ENCODE measurements at regions not wholly inside any gene's neighbourhood (a gene's known extent, or its start where the extent isn't known, plus 50 kb on each side); places are given as distances from the start of the nearest gene placed in this dataset.

- no peak for DNase-seq (ENCODE audit: low read depth in 3 of 3, low spot score in 2 of 3)
Observed at GRCh38 chr11:116073854-116074837, 569.9 kb upstream of the CADM1 start.

DNA sequence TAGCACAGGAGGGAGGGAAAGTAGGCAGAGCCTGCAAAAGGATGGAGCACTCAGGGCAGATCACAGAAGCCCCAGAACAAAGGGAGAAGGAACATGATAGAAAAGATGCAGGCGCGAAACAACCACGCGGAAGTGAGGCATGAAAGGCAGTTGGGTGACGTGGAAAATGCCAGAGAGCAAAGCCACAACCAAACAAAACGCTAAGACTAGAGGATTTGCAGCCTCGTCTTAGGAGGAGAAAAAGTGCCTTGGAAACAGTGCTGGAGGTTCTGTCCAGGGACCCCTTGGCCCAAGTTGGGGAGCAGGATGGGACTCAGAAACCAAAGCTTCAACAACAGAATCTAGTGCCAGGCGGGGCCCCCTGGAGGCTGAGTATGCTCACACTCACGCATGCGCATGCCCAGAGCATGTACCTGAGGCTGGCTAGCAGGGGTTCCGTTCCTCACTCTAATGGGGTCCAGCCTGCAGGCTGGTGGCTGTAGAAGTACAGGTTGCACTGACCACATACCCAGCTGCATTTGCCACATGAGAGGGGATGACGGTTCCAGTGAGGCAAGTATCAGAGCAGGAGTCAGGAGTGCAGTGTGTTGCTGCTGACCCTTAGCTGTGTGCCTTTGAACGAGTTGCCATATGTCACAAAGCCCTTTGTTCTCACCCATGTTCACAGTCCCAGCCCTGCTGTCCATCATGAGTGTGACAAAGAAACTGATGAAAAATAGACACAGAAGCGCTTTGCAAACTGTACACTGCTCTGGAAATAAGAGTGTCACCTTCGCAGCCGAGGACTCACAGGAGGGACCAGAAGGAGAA lies 568.6 kb upstream of the CADM1 start:
- DNase-seq (ENCODE audit: low read depth in 3 of 3, low spot score in 2 of 3) = no peak

DNA sequence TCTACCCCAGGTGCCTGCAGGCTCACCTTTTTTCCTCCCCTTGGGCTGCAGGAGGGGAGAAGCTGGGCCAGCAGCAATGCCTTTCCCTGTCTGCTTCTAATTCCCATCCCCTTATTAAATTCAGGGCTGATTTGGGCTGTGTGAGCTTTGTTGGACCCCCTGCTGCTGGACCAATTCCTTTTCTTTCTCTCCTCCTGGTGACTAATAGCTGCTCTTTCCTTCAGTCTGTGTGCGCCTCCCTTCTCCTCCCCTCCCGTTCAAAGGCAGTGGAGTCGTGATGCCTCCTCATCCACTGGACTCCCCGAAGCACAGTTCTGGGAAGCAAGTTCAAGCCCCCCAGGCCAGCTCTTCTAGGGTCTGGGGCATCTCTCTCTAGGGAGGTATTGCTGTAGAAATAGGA lies 567.9 kb upstream of the CADM1 start:
- DNase-seq (ENCODE audit: low read depth in 3 of 3, low spot score in 2 of 3) = no peak

- no peak for DNase-seq (ENCODE audit: low read depth in 3 of 3, low spot score in 2 of 3)
Observed at GRCh38 chr11:116071241-116071640, 567.0 kb upstream of the CADM1 start.

DNA sequence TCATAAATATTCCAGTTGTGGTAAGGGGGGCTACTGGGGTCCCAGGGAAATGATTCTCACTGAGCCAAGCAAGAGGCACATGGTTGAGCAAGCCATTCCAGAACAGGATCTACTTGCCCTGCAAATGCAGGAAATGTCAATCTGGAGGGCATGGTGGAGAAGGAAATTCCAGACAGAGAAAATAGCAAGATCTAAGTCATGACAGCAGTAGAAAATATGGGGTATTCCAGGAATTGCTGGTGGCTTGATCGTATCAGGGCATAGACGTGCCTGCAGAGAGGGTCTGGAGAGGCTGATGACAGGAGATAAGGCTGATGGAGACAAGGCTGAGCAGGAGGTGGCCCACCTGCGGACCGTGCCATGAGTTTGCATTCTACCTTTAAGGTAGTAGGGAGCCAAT lies 566.3 kb upstream of the CADM1 start:
- DNase-seq (ENCODE audit: low read depth in 3 of 3, low spot score in 2 of 3) = no peak

DNA sequence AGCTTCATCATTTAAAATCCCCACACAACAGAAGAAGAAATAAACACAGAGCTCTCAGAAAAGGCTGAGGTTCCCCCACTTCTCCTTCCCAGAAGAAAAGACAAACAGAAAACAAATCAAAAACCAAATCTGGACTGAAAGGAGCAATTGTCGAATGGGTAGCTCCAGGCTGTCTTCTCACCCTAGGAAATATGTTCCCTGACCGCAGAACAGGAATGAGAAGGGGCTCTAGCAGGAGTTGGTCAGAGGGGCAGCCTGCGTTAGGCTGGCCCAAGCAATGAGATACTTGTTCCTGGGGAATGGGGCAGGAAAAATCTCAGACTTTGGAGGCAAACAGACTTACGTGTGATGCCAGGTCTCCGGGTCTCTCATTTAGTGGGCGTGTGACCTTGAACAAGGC lies 562.6 kb upstream of the CADM1 start:
- DNase-seq (ENCODE audit: low read depth in 3 of 3, low spot score in 2 of 3) = no peak

DNA sequence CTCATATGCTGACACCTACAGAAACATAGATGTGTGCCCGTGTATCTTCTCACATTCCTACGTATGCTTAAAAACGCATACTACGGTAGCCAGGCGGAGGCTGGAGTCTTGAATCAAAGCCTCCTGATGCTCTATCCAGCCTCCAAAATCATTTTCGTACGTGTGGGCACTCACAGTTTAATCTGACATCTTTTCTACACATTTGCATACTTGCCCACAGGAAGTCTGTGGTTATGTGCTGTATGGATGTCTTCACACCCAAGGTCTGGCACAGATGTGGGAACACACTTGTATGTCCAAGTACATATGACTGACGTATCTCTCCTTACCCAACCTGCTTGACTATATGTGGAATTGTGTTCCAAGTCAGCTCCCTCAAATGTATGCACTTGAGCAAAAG lies 561.8 kb upstream of the CADM1 start:
- DNase-seq (ENCODE audit: low read depth in 3 of 3, low spot score in 2 of 3) = no peak

DNA sequence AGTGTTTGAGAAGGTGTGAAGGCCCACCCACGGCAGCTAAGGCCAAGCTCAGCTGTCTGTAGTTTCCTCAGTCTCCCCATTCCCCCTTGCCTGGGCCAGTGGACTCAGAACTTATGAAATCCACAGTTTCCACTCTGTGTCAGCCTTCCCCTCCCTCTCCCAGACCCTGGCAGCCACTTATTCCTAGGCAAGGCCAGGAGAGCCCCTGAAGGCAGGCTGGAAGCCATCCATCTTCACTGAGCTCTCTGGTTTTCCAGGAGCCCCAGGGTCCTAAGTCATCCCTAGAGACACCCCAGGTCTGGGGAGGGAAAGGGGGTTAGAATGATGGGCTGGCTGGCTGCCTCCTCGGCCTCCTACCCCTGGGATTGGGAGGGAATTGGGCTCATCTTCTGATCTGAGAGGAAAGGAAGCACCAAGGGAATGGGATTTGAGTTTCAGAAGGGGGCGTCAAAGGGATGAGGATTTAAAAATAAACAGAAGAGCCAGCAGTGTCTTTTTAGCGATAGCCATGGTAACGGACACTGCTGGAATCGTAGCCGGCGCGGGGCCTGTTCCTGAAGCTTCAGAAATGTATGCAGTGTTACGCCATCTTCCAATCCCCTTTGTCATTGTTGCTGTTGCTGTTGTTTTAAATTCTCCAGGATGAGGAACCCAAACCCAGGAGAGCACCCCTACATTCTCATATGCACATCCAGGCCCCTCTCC lies 561.1 kb upstream of the CADM1 start:
- DNase-seq (ENCODE audit: low read depth in 3 of 3, low spot score in 2 of 3) = no peak

GRCh38 chr11:116062490-116063171 lies 558.4 kb upstream of the CADM1 start:
- DNase-seq (ENCODE audit: low read depth in 3 of 3, low spot score in 2 of 3) = no peak

DNA sequence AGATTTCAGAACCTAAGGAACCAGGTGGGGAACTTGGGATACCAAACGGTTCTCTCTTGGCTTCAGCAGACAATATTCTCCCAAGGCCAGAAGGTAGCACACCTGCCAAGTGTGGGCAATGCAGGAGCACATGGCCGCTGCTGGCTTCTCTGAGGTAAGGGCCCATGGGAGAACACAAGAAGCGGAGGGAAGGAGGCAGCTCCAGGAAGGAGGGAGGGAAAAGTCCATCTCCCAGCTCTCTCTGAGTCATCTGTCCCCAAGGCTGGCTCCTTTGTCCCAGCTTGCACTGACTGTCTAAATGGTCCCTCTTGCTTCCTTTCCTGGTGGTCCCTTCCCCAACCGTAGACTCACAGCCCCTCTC lies 557.9 kb upstream of the CADM1 start:
- DNase-seq (ENCODE audit: low read depth in 3 of 3, low spot score in 2 of 3) = no peak

DNA sequence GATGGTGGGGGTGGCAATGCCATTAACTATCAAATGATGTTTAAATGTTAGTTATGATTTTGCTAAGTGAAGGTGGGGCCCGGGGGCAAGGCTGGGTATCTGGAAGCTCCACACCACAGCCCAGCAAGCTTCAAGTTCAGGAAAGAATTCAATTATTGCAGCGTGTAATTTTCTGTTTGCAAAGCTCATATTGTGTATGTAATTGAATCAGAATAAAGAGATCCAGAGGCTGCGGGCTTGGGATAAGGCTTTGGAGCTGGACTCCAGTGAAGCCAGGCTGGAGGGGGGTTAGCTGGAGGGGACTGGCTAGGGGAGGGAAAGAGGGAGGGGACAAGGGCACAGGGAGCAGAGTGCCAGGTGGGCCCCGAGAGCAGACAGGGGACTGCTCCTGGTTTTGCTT lies 557.1 kb upstream of the CADM1 start:
- DNase-seq (ENCODE audit: low read depth in 3 of 3, low spot score in 2 of 3) = no peak

DNA sequence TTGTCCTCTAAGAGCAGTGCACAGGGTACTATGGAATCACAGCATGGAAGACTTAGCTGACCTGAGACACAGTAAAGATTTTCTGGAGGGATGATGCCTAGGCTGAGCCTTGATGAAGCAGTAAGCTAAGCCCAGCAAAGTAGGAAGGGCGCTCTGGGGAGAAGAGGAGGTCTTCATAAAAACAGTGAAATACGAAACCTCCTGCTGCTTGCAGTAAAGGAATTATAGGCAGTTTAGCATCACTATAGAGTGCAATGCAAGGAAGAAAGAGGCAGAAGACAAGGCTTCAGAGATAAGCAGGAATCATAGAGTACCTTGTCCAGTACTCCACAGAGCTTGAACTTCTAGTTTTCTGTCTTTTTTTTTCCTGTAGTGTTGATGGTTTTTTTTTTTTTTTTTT lies 555.7 kb upstream of the CADM1 start:
- DNase-seq (ENCODE audit: low read depth in 3 of 3, low spot score in 2 of 3) = no peak

DNA sequence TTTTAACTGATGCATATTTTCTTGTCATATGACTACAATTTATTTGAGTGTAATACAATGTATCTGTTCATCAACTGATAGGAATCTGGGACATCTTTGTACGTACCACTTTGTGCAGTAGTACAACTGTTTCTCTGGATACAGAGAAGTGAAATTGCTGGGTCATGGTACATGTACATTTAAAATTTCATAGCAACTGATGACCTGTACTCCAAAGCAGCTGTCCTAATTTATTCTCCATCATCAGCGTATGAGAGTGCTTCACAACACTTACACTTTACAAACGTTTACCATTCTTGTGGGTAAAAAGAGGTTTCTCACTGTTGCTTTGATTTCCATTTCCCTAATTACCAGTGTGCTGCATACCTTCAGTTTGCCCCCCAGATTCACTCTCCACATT lies 552.8 kb upstream of the CADM1 start:
- no peak for DNase-seq (ENCODE audit: low read depth in 3 of 3, low spot score in 2 of 3)

- no peak for DNase-seq (ENCODE audit: low read depth in 3 of 3, low spot score in 2 of 3)
Observed at GRCh38 chr11:116055064-116055463, 550.8 kb upstream of the CADM1 start.

GRCh38 chr11:116053548-116053919 lies 549.3 kb upstream of the CADM1 start:
- DNase-seq (ENCODE audit: low read depth in 3 of 3, low spot score in 2 of 3) = no peak

GRCh38 chr11:116052603-116053547 lies 548.7 kb upstream of the CADM1 start:
- DNase-seq (ENCODE audit: low read depth in 3 of 3, low spot score in 2 of 3) = no peak

DNA sequence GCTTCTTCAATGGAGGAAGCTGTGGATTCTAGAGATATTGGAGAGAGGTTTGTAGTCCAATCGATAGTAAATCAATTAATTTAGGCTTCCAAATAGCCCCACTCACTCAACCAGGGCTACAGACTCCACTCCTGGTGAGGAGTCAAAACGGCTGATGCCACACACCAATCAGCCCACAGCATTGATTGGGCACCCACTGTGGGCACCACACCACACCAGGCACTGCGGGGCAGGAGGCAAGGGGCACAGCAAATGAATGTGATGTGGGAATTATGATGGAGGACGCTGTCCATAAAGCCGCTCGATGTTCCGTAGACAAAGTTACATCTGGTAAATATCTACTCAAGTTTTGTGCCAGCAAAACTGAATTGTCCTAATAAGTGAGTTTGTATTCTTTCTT lies 547.3 kb upstream of the CADM1 start:
- DNase-seq (ENCODE audit: low read depth in 3 of 3, low spot score in 2 of 3) = no peak

GRCh38 chr11:116049383-116049782 lies 545.2 kb upstream of the CADM1 start:
- DNase-seq (ENCODE audit: low read depth in 3 of 3, low spot score in 2 of 3) = no peak

- DNase-seq (ENCODE audit: low read depth in 3 of 3, low spot score in 2 of 3) = no peak
Observed at GRCh38 chr11:116046127-116046526, 541.9 kb upstream of the CADM1 start.

DNA sequence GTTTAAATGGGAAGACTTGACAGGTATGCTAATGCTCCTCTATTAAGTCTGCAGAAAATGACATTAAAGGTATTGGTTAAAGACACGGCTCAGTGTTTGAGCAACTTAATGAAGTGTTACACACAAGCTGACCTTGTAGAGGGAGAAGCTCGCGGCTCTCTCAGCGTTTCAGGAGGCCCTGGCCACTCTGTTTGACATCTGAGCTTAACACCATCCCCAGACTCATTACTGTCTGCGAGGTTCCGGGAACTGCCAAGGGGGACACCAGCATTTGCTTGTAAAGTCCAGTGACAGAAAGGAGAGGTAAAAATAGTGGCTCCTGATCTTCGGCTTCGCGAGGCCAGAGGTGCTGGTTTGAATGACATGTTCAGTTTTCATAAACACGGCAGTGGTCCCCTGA lies 540.7 kb upstream of the CADM1 start:
- no peak for DNase-seq (ENCODE audit: low read depth in 3 of 3, low spot score in 2 of 3)
